B cell (primary cell): ENCODE measurements at regions not wholly inside any gene's neighbourhood (a gene's known extent, or its start where the extent isn't known, plus 50 kb on each side); places are given as distances from the start of the nearest gene placed in this dataset.
"Not testable (repeated sequence)": the region's sequence is repeated elsewhere in the genome, so short reads cannot be mapped to it uniquely, and the experiment has no call there.

ENCODE experiments used
- EZH2 ChIP-seq: IDR thresholded peaks from 2 replicates; pipeline ENCODE4 v1.6.1; 2012; ENCODE audit warnings: borderline replicate concordance, low read depth, mild to moderate bottlenecking, moderate library complexity, low read length; ENCODE audit not compliant: insufficient read depth, poor library complexity, severe bottlenecking
- TF ChIP-seq, protein P1 (sequence below): fragments of 200-600 bp; IDR thresholded peaks from one replicate; pipeline ENCODE4 v1.8.0; 2022; ENCODE audit warnings: antibody characterized with exemption, mild to moderate bottlenecking

DNA sequence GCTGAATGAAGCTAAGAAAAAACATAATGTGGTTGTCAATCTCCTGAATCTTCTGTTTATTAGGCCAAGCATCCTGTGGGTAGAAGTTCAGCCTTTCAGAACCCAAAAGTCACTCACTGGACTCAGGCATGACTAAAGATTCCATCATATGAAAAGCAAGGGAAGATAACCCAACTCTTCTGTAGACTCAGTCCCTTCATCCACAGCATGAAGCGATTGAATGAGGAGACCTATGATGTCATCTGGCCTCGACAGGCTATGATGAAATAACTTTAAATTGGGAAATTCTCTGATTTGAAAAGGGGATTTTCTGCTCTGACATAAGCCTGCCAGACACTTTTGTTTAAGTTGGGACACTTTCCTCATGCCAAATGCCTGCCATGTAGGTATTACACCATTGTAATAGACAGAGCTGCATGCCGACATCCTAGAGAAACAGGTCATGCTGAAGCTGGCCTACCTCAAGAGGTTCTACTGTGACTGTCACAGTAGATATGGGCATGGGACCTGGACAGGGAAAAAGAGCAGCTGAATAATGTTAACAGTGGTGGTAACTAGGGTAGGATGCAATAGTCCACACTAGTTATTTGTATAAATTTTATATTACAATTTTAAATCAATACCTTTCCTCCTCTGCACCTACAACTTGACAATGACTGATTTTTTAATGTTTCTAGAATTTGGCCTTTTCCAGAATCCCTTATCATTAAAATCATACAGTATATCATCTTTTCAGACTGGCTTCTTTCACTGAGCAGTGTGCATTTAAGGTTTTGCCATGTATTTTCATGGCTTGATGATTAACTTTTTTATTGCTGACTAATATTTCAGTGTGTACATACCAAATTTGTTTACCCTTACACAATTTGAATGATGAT lies 291.3 kb downstream of the CNTNAP3B start:
- TF ChIP-seq EZH2: not testable (repeated sequence)
- TF ChIP-seq, protein P1, sequence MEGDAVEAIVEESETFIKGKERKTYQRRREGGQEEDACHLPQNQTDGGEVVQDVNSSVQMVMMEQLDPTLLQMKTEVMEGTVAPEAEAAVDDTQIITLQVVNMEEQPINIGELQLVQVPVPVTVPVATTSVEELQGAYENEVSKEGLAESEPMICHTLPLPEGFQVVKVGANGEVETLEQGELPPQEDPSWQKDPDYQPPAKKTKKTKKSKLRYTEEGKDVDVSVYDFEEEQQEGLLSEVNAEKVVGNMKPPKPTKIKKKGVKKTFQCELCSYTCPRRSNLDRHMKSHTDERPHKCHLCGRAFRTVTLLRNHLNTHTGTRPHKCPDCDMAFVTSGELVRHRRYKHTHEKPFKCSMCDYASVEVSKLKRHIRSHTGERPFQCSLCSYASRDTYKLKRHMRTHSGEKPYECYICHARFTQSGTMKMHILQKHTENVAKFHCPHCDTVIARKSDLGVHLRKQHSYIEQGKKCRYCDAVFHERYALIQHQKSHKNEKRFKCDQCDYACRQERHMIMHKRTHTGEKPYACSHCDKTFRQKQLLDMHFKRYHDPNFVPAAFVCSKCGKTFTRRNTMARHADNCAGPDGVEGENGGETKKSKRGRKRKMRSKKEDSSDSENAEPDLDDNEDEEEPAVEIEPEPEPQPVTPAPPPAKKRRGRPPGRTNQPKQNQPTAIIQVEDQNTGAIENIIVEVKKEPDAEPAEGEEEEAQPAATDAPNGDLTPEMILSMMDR: not testable (repeated sequence)
